ENCODE measurements at regions not wholly inside any gene's neighbourhood (a gene's known extent, or its start where the extent isn't known, plus 50 kb on each side); places are given as distances from the start of the nearest gene placed in this dataset.

DNA sequence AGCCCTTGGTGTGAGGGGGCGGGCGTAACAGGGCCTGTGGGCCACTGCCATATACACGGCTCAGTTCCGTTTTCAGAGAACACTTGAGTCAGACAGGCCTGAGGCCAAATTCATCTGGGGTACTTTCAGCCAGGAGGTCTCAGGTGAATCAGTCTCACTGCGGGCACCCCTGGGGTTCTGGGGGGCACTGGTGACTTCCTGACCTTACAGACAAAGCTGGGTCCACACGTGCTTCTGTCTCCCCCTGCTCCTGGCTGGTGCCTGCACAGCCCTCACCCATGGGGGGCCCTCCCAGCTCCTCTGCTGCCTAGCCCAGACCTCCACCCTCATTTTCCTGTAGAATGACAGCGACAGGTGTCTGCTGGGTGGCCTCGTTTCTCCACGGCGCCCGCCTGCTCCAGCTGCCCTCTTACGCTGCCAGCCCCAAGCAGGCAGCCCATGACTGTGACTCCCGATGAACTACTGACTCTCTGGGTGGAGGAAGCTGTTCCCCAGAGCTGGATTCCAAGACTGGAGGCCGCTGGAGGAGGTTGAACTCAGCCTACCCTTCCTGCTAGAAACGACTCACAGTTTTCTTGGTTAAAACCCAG lies 374.1 kb upstream of the IRX4 start:
- TF ChIP-seq CTCF (IDR thresholded peaks at IDR 0.05; ENCODE audit: control extremely low read depth, extremely low read depth, low read depth, missing control alignments), result no peak
- POLR2A ChIA-PET, result no interaction called here
- CTCF ChIA-PET, result no interaction called here
- DNase-seq (ENCODE audit: extremely low spot score), result no peak

DNA sequence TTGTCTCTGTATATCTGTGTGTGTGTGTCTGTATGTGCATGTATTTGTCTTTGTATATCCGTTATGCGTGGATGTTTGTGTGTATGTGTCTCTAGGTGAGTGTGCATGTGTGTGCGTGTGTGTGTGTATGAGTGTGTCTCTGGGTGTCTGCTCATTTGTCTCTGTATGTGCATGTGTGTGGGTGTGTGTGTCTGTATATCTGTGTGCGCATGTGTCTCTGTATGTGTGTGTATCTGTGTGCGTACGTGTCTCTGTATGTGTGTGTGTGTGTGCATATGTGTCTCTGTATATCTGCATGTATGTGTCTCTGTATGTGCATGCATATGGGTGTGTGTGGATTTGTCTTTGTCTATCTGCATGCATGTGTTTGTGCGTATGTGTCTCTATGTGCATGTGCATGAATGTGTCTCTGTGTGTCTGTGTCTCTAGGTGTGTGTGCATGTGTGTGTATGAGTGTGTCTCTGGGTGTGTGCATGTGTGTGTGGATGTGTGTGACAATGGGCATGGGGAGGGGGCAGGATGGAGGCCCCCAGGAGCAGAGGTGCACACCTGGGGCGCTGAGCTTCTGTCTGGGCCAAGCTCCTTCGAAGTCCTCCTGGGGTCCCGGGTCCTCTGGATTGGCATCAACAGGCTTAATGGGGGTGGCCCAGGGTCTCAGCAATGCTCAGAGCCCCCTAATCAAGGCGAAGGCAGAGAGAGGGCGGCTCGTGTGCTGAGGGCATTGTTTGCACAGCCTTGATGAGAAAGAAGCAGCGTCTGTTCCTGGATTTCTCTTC lies 373.4 kb upstream of the IRX4 start:
- CTCF ChIA-PET, result no interaction called here
- no peak for DNase-seq (ENCODE audit: extremely low spot score)
- POLR2A ChIA-PET, result no interaction called here
- TF ChIP-seq CTCF (IDR thresholded peaks at IDR 0.05; ENCODE audit: control extremely low read depth, extremely low read depth, low read depth, missing control alignments), result no peak

DNA sequence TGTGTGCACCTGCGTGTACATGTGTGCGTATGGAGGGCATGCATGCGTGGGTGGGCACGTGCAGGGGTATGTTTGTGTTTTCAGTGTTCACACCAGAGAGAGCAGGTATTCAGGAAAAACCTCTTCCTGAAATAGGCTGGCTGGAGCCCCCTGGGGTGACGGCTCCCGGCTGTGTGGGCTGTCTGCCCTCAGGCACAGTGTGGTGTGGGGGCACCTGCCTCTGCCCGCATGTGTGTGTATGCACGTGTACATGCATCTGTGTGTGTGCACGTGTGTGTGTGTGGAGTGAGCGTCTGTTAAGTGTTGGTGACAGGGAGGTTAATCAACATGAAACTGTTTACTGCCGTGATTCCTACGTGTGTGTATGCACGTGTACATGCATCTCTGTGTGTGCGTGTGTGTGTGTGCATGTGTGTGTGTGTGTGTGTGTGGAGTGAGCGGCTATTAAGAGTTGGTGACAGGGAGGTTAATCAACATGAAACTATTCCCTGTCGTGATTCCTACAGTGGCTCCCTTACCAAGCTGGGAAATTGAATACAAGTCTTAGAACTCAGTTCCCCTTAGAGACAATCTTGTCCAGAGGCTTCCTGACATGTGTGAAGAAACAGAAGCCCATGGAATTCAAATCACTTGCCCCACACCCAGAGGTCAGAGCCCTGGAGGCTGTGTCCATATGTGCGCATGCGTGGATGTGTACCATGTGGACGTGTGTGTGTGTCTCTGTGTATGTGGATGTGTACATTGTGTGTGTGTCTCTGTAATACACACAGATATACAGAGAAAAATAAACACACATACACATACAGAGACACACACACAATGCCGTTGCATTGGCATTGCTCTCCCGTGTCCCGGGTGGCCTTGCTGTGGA lies 372.4 kb upstream of the IRX4 start:
- CTCF ChIA-PET, result no interaction called here
- POLR2A ChIA-PET, result no interaction called here
- TF ChIP-seq CTCF (IDR thresholded peaks at IDR 0.05; ENCODE audit: control extremely low read depth, extremely low read depth, low read depth, missing control alignments), result no peak
- DNase-seq (ENCODE audit: extremely low spot score), result no peak

DNA sequence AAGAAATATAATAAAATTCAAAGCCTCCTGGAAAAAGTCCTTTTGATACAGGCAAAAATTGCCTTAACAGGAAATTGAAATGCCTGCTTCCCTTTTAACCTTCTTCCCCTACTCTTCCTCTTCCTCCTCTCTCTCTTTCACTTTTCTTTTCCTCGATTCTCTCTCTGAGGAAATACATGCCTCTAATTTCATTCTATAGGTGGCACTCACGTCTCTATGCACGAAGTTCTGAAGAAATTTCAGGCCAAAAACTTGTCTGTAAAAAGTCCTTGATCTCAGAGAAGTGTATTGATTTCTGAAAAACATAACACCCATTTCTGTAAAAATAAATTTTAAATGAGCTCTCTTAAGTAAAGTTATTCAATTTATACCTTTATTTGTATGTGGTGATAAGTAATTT lies 371.7 kb upstream of the IRX4 start:
- no peak for TF ChIP-seq CTCF (IDR thresholded peaks at IDR 0.05; ENCODE audit: control extremely low read depth, extremely low read depth, low read depth, missing control alignments)
- CTCF ChIA-PET, result no interaction called here
- no peak for DNase-seq (ENCODE audit: extremely low spot score)
- POLR2A ChIA-PET, result no interaction called here

- POLR2A ChIA-PET, result no interaction called here
Observed at GRCh38 chr5:2253040-2253975, 370.6 kb upstream of the IRX4 start.

More at GRCh38 chr5:2253040-2253975, 370.6 kb upstream of the IRX4 start:
- no peak for DNase-seq (ENCODE audit: extremely low spot score)
- TF ChIP-seq CTCF (IDR thresholded peaks at IDR 0.05; ENCODE audit: control extremely low read depth, extremely low read depth, low read depth, missing control alignments), result no peak
- CTCF ChIA-PET, result no interaction called here
